NB4 (cell line): ENCODE measurements at regions not wholly inside any gene's neighbourhood (a gene's known extent, or its start where the extent isn't known, plus 50 kb on each side); places are given as distances from the start of the nearest gene placed in this dataset.

Experiments used
- DNase-seq: peaks from one replicate; pipeline ENCODE4 v3.0.0; 2010; ENCODE audit warnings: low read depth
- H3K4me3 ChIP-seq: one replicate; pipeline ENCODE4 v1.5.1; 2011; ENCODE audit warnings: mild to moderate bottlenecking, low read depth, low read length, moderate library complexity
- CTCF ChIP-seq: IDR thresholded peaks from one replicate; pipeline ENCODE4 v1.5.1; 2012; ENCODE audit warnings: low read depth, low read length
- MAX ChIP-seq: IDR thresholded peaks from 2 replicates; pipeline ENCODE4 v1.6.1; 2011; ENCODE audit warnings: low read depth, low read length
- MYC ChIP-seq: IDR thresholded peaks from 2 replicates; pipeline ENCODE4 v1.6.1; 2011; ENCODE audit warnings: low read depth, low read length
- POLR2A ChIP-seq: IDR thresholded peaks from 2 replicates; pipeline ENCODE4 v1.6.1; 2011; ENCODE audit warnings: mild to moderate bottlenecking; ENCODE audit not compliant: insufficient read length; ENCODE audit errors: extremely low read depth

- TF ChIP-seq POLR2A (no peak), MYC (no peak), MAX (no peak), CTCF (no peak)
- no peak overlapping the region for H3K4me3 ChIP-seq
- no peak for DNase-seq
Measured at GRCh38 chr6:165755583-165755982, 92.5 kb upstream of the PDE10A start.

GRCh38 chr6:165753506-165753905, 90.5 kb upstream of the PDE10A start:
- H3K4me3 ChIP-seq, result no peak overlapping the region
- DNase-seq, result no peak
- TF ChIP-seq CTCF, result no peak
- no peak for TF ChIP-seq MAX
- TF ChIP-seq POLR2A, result no peak
- TF ChIP-seq MYC, result no peak

- DNase-seq, result no peak
- TF ChIP-seq POLR2A (no peak), MAX (no peak), MYC (no peak), CTCF (no peak)
- no peak overlapping the region for H3K4me3 ChIP-seq
Measured at GRCh38 chr6:165752451-165752850, 89.4 kb upstream of the PDE10A start.

GRCh38 chr6:165751486-165751885, 88.4 kb upstream of the PDE10A start:
- DNase-seq, result no peak
- H3K4me3 ChIP-seq, result no peak overlapping the region
- TF ChIP-seq POLR2A (no peak), MYC (no peak), MAX (no peak), CTCF (no peak)

- H3K4me3 ChIP-seq, result no peak overlapping the region
- TF ChIP-seq MYC (no peak), POLR2A (no peak), CTCF (no peak), MAX (no peak)
Measured at GRCh38 chr6:165749163-165749562, 86.1 kb upstream of the PDE10A start.

GRCh38 chr6:165748390-165748789, 85.3 kb upstream of the PDE10A start:
- H3K4me3 ChIP-seq, result no peak overlapping the region
- TF ChIP-seq MAX (no peak), POLR2A (no peak), CTCF (no peak), MYC (no peak)
- DNase-seq, result no peak

More at GRCh38 chr6:165749163-165749562, 86.1 kb upstream of the PDE10A start:
- no peak for DNase-seq
